Gastroesophageal sphincter (tissue), 4 donors: ENCODE measurements at regions not wholly inside any gene's neighbourhood (a gene's known extent, or its start where the extent isn't known, plus 50 kb on each side); places are given as distances from the start of the nearest gene placed in this dataset.

Experiments used
- ATAC-seq: fragments of 150-250 bp; one replicate; pipeline ENCODE4 v1.9.1; 2016; ENCODE audit warnings: mild to moderate bottlenecking, moderate library complexity
- H3K27ac ChIP-seq, 4 donors: fragments of 200-600 bp; sonication (generic) in 3 of 4; 1 replicate in 3 of 4; 2 replicates in 1 of 4; pipeline ENCODE4 v1.5.1; 2016 to 2019
- H3K27me3 ChIP-seq: fragments of 200-600 bp; sonication (generic); one replicate; pipeline ENCODE4 v1.5.1; 2019
- H3K36me3 ChIP-seq, 2 donors: fragments of 200-600 bp; sonication (generic); one replicate each; pipeline ENCODE4 v1.5.1; 2019; ENCODE audit warnings: control low read depth in 1 of 2
- H3K4me1 ChIP-seq, 3 donors: fragments of 200-600 bp; sonication (generic); 1 replicate in 2 of 3; 2 replicates in 1 of 3; pipeline ENCODE4 v1.5.1; 2016 to 2019; ENCODE audit warnings: control low read depth in 2 of 3
- H3K4me3 ChIP-seq, 2 donors: fragments of 200-600 bp; sonication (generic); one replicate each; pipeline ENCODE4 v1.5.1; 2019; ENCODE audit warnings: mild to moderate bottlenecking in 1 of 2, moderate library complexity in 1 of 2
- H3K9me3 ChIP-seq, 3 donors: fragments of 200-600 bp; sonication (generic); one replicate each; pipeline ENCODE4 v1.5.1; 2017 to 2019; ENCODE audit warnings: control low read depth in 2 of 3
- EP300 ChIP-seq: sonication (generic); formaldehyde crosslinking; IDR thresholded peaks from one replicate; pipeline ENCODE4 v1.6.1; 2017; ENCODE audit warnings: antibody characterized with exemption, mild to moderate bottlenecking
- POLR2A ChIP-seq, 2 donors: fragments of 450-650 bp; IDR thresholded peaks; one replicate each; pipeline ENCODE4 v1.6.1; 2017; ENCODE audit warnings: antibody characterized with exemption in 2 of 2, mild to moderate bottlenecking in 2 of 2, moderate library complexity in 1 of 2
- POLR2AphosphoS5 ChIP-seq: sonication (generic); formaldehyde crosslinking; IDR thresholded peaks from one replicate; pipeline ENCODE4 v1.6.1; 2017; ENCODE audit warnings: antibody characterized with exemption
- WGBS, 2 donors: methylation state at CpG; one replicate each; pipeline ENCODE4 v1.1.5; 2018; ENCODE audit warnings: low coverage in 1 of 2; 5-methylcytosine and 5-hydroxymethylcytosine counted together
- TF ChIP-seq, protein P1 (sequence below), 4 experiments: fragments of 200-600 bp in 2 of 4; fragments of 450-650 bp in 2 of 4; sonication (generic) in 1 of 4; IDR thresholded peaks; one replicate each; pipeline ENCODE4 v1.5.1; 2017 to 2019; ENCODE audit warnings: antibody characterized with exemption in 4 of 4, mild to moderate bottlenecking in 2 of 4, moderate library complexity in 2 of 4

DNA sequence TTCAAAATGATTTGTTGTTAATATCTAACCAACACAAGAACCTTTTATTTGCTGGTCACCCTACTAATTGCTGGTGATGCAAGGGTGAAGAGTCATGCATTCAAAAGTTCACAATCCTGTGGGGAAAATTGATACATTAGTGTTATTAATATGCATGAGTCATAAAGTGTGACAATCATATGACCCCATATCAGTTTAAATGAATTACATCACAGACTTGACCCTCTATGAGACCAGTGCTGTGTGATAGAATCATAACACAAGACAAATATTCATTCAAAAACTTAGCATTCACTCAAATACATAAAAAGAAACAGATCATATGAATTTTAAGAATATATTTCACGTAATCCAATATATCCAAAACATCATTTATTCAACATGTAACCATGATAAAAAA lies 304.6 kb upstream of the CDH12 start:
- no peaks in the 10 kb centered on the region for H3K36me3 ChIP-seq
- H3K4me1 ChIP-seq: no peaks in the 10 kb centered on the region
- H3K4me3 ChIP-seq: no peak overlapping the region
- no peaks in the 10 kb centered on the region for H3K27me3 ChIP-seq
- H3K9me3 ChIP-seq: no peaks in the 10 kb centered on the region
- 80 to 93% methylated on average over 1 of the region's 1 CpG for WGBS, 2 donors
- ATAC-seq: no peak
- no peak overlapping the region for H3K27ac ChIP-seq
- TF ChIP-seq EP300 (no peak), POLR2A (IDR thresholded peaks at IDR 0.05) (no peak), POLR2AphosphoS5 (no peak)
- TF ChIP-seq, protein P1, sequence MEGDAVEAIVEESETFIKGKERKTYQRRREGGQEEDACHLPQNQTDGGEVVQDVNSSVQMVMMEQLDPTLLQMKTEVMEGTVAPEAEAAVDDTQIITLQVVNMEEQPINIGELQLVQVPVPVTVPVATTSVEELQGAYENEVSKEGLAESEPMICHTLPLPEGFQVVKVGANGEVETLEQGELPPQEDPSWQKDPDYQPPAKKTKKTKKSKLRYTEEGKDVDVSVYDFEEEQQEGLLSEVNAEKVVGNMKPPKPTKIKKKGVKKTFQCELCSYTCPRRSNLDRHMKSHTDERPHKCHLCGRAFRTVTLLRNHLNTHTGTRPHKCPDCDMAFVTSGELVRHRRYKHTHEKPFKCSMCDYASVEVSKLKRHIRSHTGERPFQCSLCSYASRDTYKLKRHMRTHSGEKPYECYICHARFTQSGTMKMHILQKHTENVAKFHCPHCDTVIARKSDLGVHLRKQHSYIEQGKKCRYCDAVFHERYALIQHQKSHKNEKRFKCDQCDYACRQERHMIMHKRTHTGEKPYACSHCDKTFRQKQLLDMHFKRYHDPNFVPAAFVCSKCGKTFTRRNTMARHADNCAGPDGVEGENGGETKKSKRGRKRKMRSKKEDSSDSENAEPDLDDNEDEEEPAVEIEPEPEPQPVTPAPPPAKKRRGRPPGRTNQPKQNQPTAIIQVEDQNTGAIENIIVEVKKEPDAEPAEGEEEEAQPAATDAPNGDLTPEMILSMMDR (IDR thresholded peaks at IDR 0.05): no peak

DNA sequence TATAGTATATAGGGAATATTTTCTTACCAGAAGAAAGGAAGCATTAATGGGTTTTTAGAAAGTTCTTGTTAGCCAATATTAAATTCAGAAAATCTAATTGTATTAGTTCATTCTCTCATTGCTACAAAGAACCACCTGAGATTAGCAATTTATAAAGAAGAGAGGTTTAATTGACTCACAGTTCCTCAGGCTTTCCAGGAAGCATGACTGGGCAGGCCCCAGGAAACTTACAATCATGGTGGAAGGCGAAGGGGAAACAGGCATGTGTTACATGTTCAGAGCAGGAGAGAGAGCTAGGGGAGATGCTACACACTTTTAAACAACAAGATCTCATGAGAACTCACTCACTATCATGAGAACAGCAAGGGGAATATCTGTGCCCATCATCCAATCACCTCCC lies 304.0 kb upstream of the CDH12 start:
- H3K36me3 ChIP-seq: no peaks in the 10 kb centered on the region
- H3K9me3 ChIP-seq: no peaks in the 10 kb centered on the region
- no peak overlapping the region for H3K4me3 ChIP-seq
- no peak overlapping the region for H3K27ac ChIP-seq
- ATAC-seq: no peak
- TF ChIP-seq POLR2AphosphoS5: no peak
- TF ChIP-seq, protein P1 (IDR thresholded peaks at IDR 0.05): no peak
- no peak for TF ChIP-seq EP300
- no peak for TF ChIP-seq POLR2A (IDR thresholded peaks at IDR 0.05)
- H3K27me3 ChIP-seq: no peaks in the 10 kb centered on the region
- no peaks in the 10 kb centered on the region for H3K4me1 ChIP-seq
- WGBS, 2 donors: 83% methylated on average over 1 of the region's 1 CpG; no CpG with 5 or more reads in 1 of the 2 donors

DNA sequence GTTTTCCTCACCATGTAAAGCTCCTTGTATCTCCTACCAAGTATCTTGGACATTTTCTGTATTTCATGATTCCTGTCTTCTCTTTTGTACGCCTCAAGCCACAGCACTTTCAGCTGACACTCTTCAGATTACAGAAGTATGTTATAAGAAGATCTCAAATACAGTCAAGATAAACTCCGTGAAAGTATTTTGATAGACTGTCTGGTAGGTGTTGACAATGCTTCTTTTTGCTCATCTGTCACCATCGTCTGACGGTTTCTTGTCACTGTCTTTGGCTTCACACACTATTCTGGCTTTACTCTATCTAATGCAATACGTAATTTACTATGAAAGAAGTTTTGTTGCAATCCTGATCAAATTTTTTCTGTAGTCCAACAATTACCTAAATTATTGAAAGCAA lies 294.5 kb upstream of the CDH12 start:
- Histone ChIP-seq H3K4me3 (no peak overlapping the region), H3K27me3 (no peaks in the 10 kb centered on the region), H3K36me3 (no peaks in the 10 kb centered on the region), H3K9me3 (peaks cover 0 to 20% (median 0%) of the 10 kb centered on the region in 3 donors), H3K4me1 (no peaks in the 10 kb centered on the region), H3K27ac (no peak overlapping the region)
- no peak for ATAC-seq
- 67 to 78% methylated on average over 5 of the region's 5 CpGs for WGBS, 2 donors
- TF ChIP-seq POLR2A (IDR thresholded peaks at IDR 0.05) (no peak), POLR2AphosphoS5 (no peak), EP300 (no peak)
- TF ChIP-seq, protein P1 (IDR thresholded peaks at IDR 0.05): no peak

DNA sequence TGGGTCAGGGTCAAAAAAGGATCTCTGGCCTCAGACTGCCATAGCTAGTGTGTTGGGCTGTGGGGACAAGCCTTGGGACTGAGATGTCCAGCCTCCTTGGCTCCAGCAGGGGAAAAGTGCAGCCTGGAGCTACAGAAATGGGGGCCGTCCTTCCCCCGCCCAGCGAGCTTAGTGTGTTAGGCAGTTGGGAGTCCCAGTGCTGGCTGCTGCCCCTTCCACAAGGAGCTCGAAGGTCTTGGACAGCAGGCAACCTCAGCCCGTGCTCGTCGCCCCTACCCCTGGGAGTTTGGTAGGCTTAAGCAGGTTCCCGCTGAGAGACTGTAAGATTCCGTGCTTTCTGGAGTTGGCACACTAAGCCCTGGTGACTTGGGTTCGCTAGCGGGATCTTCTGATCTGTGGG lies 293.0 kb upstream of the CDH12 start:
- H3K27me3 ChIP-seq: no peaks in the 10 kb centered on the region
- no peaks in the 10 kb centered on the region for H3K4me1 ChIP-seq
- TF ChIP-seq, protein P1 (IDR thresholded peaks at IDR 0.05): no peak
- no peak overlapping the region for H3K27ac ChIP-seq
- peaks cover 0 to 24% (median 0%) of the 10 kb centered on the region in 3 donors for H3K9me3 ChIP-seq
- H3K36me3 ChIP-seq: no peaks in the 10 kb centered on the region
- WGBS, 2 donors: no CpG with 5 or more reads among the region's 11 CpGs
- no peak for ATAC-seq
- H3K4me3 ChIP-seq: no peak overlapping the region

DNA sequence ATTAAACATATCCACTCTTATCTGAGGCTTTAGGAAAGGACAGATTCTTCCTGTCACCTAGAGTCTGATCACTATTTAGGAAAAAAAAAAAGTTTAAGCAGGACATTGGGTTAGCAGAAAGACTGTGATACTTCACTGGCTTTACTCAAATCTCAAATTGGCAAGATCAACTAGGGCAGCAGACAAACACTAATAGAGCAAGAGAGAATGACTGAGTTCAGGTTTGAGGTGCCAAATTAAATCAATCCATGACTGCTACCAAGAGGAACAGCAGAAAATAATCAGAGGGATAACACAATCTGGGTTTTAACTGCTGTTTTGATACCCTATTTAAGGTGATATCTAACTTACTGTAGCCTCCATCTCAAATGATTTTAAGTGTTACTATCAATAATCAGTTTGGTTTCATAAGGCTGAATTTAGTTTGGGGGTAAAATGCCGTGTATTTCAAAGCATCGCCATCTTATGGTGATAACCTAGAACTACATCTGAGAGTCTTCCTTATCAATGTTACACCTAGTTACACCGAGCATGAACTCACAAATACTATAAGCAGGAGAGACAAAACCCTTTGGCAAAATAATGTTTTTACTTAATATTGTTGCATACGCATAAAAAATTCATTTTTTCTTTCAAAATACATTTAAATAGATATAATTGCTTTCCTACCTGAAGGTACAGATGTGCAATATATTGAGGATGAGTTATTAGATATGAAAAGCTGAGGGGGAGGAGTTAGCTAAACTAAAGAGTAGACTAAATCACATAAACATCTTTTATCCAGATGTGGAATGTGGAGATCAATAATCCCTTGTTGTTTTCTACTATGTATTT lies 286.4 kb upstream of the CDH12 start:
- 4 to 30% methylated on average over 4 of the region's 4 CpGs for WGBS, 2 donors
- ATAC-seq: no peak
- Histone ChIP-seq H3K4me3 (no peak overlapping the region), H3K36me3 (no peaks in the 10 kb centered on the region), H3K4me1 (no peaks in the 10 kb centered on the region), H3K9me3 (peaks cover 0 to 13% (median 0%) of the 10 kb centered on the region in 3 donors), H3K27ac (no peak overlapping the region), H3K27me3 (no peaks in the 10 kb centered on the region)
- TF ChIP-seq POLR2A (IDR thresholded peaks at IDR 0.05): no peak
- TF ChIP-seq, protein P1 (IDR thresholded peaks at IDR 0.05): peak in 2 of 4 experiments; percentile 4 to 43
